PC-3 (cell line): ENCODE measurements at regions not wholly inside any gene's neighbourhood (a gene's known extent, or its start where the extent isn't known, plus 50 kb on each side); places are given as distances from the start of the nearest gene placed in this dataset.
A peak's percentile ranks its signal among the peaks of the same experiment; 100 is the strongest.

Experiments
- ATAC-seq: fragments of 200-7000 bp; cut with Tn5 transposase; 2 replicates; pipeline ENCODE4 v1.9.1; 2020; ENCODE audit warnings: mild to moderate bottlenecking, moderate library complexity
- BruUV-seq: library from RNA; stranded (reverse); fragments of 400-500 nt; replicated peaks from 2 replicates; lab custom pipeline; 2021; lab: Mats Ljungman, UMichigan
- CTCF ChIA-PET: fragments of 300-600 bp; sonication (Branson Sonifier 250); formaldehyde crosslinking; loops from one replicate; lab custom pipeline; 2022; ENCODE audit warnings: antibody characterized with exemption; lab: Charles Lee
- POLR2A ChIA-PET: fragments of 300-600 bp; sonication (Branson Sonifier 250); formaldehyde crosslinking; loops from one replicate; lab custom pipeline; 2022; ENCODE audit warnings: antibody characterized with exemption; ENCODE audit not compliant: unreplicated experiment; lab: Charles Lee
- DNase-seq: peaks from one replicate; pipeline ENCODE4 v3.0.0-alpha.2; 2015
- H2AFZ ChIP-seq: fragments of 300-600 bp; sonication (generic); 2 replicates; pipeline ENCODE4 v1.6.0; 2016; ENCODE audit warnings: antibody characterized with exemption, low read length
- H3F3A ChIP-seq: fragments of 300-600 bp; sonication (generic); one replicate; pipeline ENCODE4 v1.6.0; 2017; ENCODE audit warnings: antibody characterized with exemption, low read length, control low read depth, mild to moderate bottlenecking; ENCODE audit not compliant: unreplicated experiment
- H3K27ac ChIP-seq: fragments of 300-600 bp; sonication (generic); 2 replicates; pipeline ENCODE4 v1.5.1; 2016; ENCODE audit warnings: mild to moderate bottlenecking, low read length
- H3K27me3 ChIP-seq: fragments of 300-600 bp; sonication (generic); 2 replicates; pipeline ENCODE4 v1.6.1; 2016; ENCODE audit warnings: low read length, mixed read lengths
- H3K36me3 ChIP-seq: fragments of 300-600 bp; sonication (generic); 2 replicates; pipeline ENCODE4 v1.6.1; 2016; ENCODE audit warnings: low read depth, mixed run types, low read length, mixed read lengths
- H3K4me1 ChIP-seq: fragments of 300-600 bp; sonication (generic); 2 replicates; pipeline ENCODE4 v1.5.1; 2016; ENCODE audit warnings: low read length; ENCODE audit not compliant: insufficient read depth
- H3K4me2 ChIP-seq: fragments of 300-600 bp; sonication (generic); 2 replicates; pipeline ENCODE4 v1.6.0; 2016; ENCODE audit warnings: low read length
- H3K4me3 ChIP-seq: fragments of 300-600 bp; sonication (generic); 2 replicates; pipeline ENCODE4 v1.5.1; 2016; ENCODE audit warnings: mild to moderate bottlenecking, low read length, mixed read lengths
- H3K79me2 ChIP-seq: fragments of 300-600 bp; sonication (generic); 2 replicates; pipeline ENCODE4 v1.6.1; 2017; ENCODE audit warnings: low read length, mixed read lengths
- H3K9ac ChIP-seq: fragments of 300-600 bp; sonication (generic); 2 replicates; pipeline ENCODE4 v1.6.0; 2016; ENCODE audit warnings: mild to moderate bottlenecking, low read length
- H3K9me2 ChIP-seq: fragments of 300-600 bp; sonication (generic); replicated peaks from 2 replicates; pipeline ENCODE4 v1.6.1; 2016; ENCODE audit warnings: mixed run types, low read length, mixed read lengths
- H3K9me3 ChIP-seq: fragments of 300-600 bp; sonication (generic); 2 replicates; pipeline ENCODE4 v1.6.1; 2016; ENCODE audit warnings: low read length, mixed read lengths
- H4K20me1 ChIP-seq: fragments of 300-600 bp; sonication (generic); 2 replicates; pipeline ENCODE4 v1.6.1; 2016; ENCODE audit warnings: low read length, mixed read lengths
- CTCF ChIP-seq: fragments of 300-600 bp; sonication (generic); conservative IDR thresholded peaks from 2 replicates; pipeline ENCODE4 v1.5.1; 2017; ENCODE audit warnings: antibody characterized with exemption, low read depth, mild to moderate bottlenecking, low read length
- EZH2 ChIP-seq: fragments of 300-600 bp; sonication (generic); IDR thresholded peaks from one replicate; pipeline ENCODE4 v1.6.1; 2017; ENCODE audit warnings: antibody characterized with exemption, mild to moderate bottlenecking, low read length; ENCODE audit not compliant: unreplicated experiment
- EZH2phosphoT487 ChIP-seq: fragments of 300-600 bp; sonication (generic); IDR thresholded peaks from 2 replicates; pipeline ENCODE4 v1.6.1; 2018; ENCODE audit warnings: mild to moderate bottlenecking, antibody characterized with exemption, low read length, borderline replicate concordance
- intact Hi-C: fragments of 100-400 bp; cut with micrococcal nuclease; formaldehyde crosslinking; loops from 2 replicates; pipeline ENCODE4 v1.9.0; 2023

DNA sequence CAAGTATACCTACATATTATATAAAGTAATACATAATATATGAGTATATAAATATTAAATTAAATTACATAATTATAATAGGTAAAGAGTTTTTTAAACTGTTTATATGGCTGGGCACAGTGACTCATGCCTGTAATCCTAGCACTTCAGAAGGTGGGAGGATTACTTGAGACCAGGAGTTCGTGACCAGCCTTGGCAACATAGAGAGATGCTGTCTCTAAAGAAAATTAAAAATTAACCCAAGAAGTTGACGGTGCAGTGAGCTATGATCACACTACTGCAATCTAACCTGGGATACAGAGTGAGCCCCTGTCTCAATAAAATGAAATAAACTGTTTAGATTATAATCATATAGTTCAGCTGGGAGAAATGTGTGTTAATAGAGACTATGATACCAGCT is 363.0 kb downstream of the DDX10 start:
- no peak for DNase-seq
- 0 out of 2 replicates have a peak, but pooled peaks have one; percentile 46 for ATAC-seq
- H2AFZ ChIP-seq: no peak overlapping the region
- H3K79me2 ChIP-seq: no peaks in the 10 kb centered on the region
- H3K9ac ChIP-seq: no peak overlapping the region
- no peaks in the 10 kb centered on the region for H3K9me2 ChIP-seq
- no peaks in the 10 kb centered on the region for H3K36me3 ChIP-seq
- TF ChIP-seq EZH2phosphoT487: no peak
- TF ChIP-seq CTCF: no peak
- TF ChIP-seq EZH2: no peak
- ChIA-PET POLR2A (no interaction called here), CTCF (no interaction called here)
- no peaks in the 10 kb centered on the region for H3K27me3 ChIP-seq
- H3F3A ChIP-seq: no peaks in the 10 kb centered on the region
- no peak overlapping the region for H3K27ac ChIP-seq
- no peaks in the 10 kb centered on the region for H4K20me1 ChIP-seq
- no peak overlapping the region for H3K4me2 ChIP-seq
- H3K4me1 ChIP-seq: no peaks in the 10 kb centered on the region
- intact Hi-C loops: no loop called here
- H3K4me3 ChIP-seq: no peak overlapping the region
- no TSS peak for BruUV-seq
- H3K9me3 ChIP-seq: no peaks in the 10 kb centered on the region

- Histone ChIP-seq H3K79me2 (no peaks in the 10 kb centered on the region), H3K36me3 (no peaks in the 10 kb centered on the region), H4K20me1 (no peaks in the 10 kb centered on the region), H3K27ac (no peak overlapping the region), H3K9me3 (no peaks in the 10 kb centered on the region), H3K27me3 (no peaks in the 10 kb centered on the region), H3K9me2 (no peaks in the 10 kb centered on the region), H3K4me1 (no peaks in the 10 kb centered on the region), H2AFZ (no peak overlapping the region), H3F3A (no peaks in the 10 kb centered on the region), H3K9ac (no peak overlapping the region), H3K4me2 (no peak overlapping the region), H3K4me3 (no peak overlapping the region)
- ChIA-PET POLR2A (no interaction called here), CTCF (no interaction called here)
- intact Hi-C loops: no loop called here
- ATAC-seq (no peak), DNase-seq (no peak)
- TF ChIP-seq CTCF: no peak
- no TSS peak for BruUV-seq
Observed at GRCh38 chr11:109029927-109030326, 365.1 kb downstream of the DDX10 start.

- Histone ChIP-seq H3K9me2 (no peaks in the 10 kb centered on the region), H3K4me1 (no peaks in the 10 kb centered on the region; the same call in 1 of the 2 replicates), H3F3A (no peaks in the 10 kb centered on the region), H3K27ac (no peak overlapping the region), H3K4me3 (no peak overlapping the region), H4K20me1 (no peaks in the 10 kb centered on the region), H3K4me2 (no peak overlapping the region), H3K36me3 (no peaks in the 10 kb centered on the region), H3K79me2 (no peaks in the 10 kb centered on the region), H3K9ac (no peak overlapping the region), H3K27me3 (no peaks in the 10 kb centered on the region), H2AFZ (no peak overlapping the region), H3K9me3 (no peaks in the 10 kb centered on the region)
- DNase-seq: peak; percentile 57
- intact Hi-C loops: no loop called here
- no TSS peak for BruUV-seq
- no peak for ATAC-seq
- ChIA-PET CTCF (no interaction called here), POLR2A (no interaction called here)
- TF ChIP-seq EZH2 (no peak), EZH2phosphoT487 (no peak), CTCF (no peak)
Observed at GRCh38 chr11:109033627-109034338, 368.9 kb downstream of the DDX10 start.
